Inflammatory macrophage (primary cell): ENCODE measurements at regions not wholly inside any gene's neighbourhood (a gene's known extent, or its start where the extent isn't known, plus 50 kb on each side); places are given as distances from the start of the nearest gene placed in this dataset.

Source experiments
- DNase-seq, 2 donors: peaks; one replicate each; pipeline ENCODE4 v3.0.0-alpha.2; 2020 to 2022

- no peak for DNase-seq
Observed at GRCh38 chr16:35296962-35297653, 1837.7 kb downstream of the TP53TG3F start.

GRCh38 chr16:35298460-35299243 is 1839.2 kb downstream of the TP53TG3F start:
- no peak for DNase-seq

- no peak for DNase-seq
Observed at GRCh38 chr16:35302859-35303258, 1843.4 kb downstream of the TP53TG3F start.

GRCh38 chr16:35305476-35305875 is 1846.1 kb downstream of the TP53TG3F start:
- no peak for DNase-seq

- no peak for DNase-seq
Observed at GRCh38 chr16:35306915-35307314, 1847.5 kb downstream of the TP53TG3F start.

- no peak for DNase-seq
Observed at GRCh38 chr16:35308674-35309073, 1849.3 kb downstream of the TP53TG3F start.

- no peak for DNase-seq
Observed at GRCh38 chr16:35310999-35311398, 1851.6 kb downstream of the TP53TG3F start.

- DNase-seq, result no peak
Observed at GRCh38 chr16:35311475-35311874, 1852.1 kb downstream of the TP53TG3F start.

- DNase-seq, result no peak
Observed at GRCh38 chr16:35314298-35314697, 1854.9 kb downstream of the TP53TG3F start.

- no peak for DNase-seq
Observed at GRCh38 chr16:35319536-35320192, 1860.3 kb downstream of the TP53TG3F start.

- DNase-seq, result no peak
Observed at GRCh38 chr16:35325936-35326335, 1866.5 kb downstream of the TP53TG3F start.

GRCh38 chr16:35339337-35339736 is 1879.9 kb downstream of the TP53TG3F start:
- no peak for DNase-seq

- DNase-seq, result no peak
Observed at GRCh38 chr16:35342012-35342411, 1882.6 kb downstream of the TP53TG3F start.

GRCh38 chr16:35344012-35344762 is 1884.8 kb downstream of the TP53TG3F start:
- no peak for DNase-seq

GRCh38 chr16:35352431-35352830 is 1893.0 kb downstream of the TP53TG3F start:
- no peak for DNase-seq

- no peak for DNase-seq
Observed at GRCh38 chr16:35363510-35363909, 1904.1 kb downstream of the TP53TG3F start.

- no peak for DNase-seq
Observed at GRCh38 chr16:35364263-35364662, 1904.9 kb downstream of the TP53TG3F start.

- DNase-seq, result no peak
Observed at GRCh38 chr16:35365675-35366074, 1906.3 kb downstream of the TP53TG3F start.

GRCh38 chr16:35370617-35371016 is 1911.2 kb downstream of the TP53TG3F start:
- DNase-seq, result no peak

GRCh38 chr16:35377142-35377541 is 1917.7 kb downstream of the TP53TG3F start:
- no peak for DNase-seq

- DNase-seq, result no peak
Observed at GRCh38 chr16:35386619-35387018, 1927.2 kb downstream of the TP53TG3F start.

- DNase-seq, result peak in 1 of 2 donors; percentile 31
Observed at GRCh38 chr16:35391328-35391727, 1931.9 kb downstream of the TP53TG3F start.

- no peak for DNase-seq
Observed at GRCh38 chr16:35398180-35398579, 1938.8 kb downstream of the TP53TG3F start.
